GM12878 (cell line): ENCODE measurements at regions not wholly inside any gene's neighbourhood (a gene's known extent, or its start where the extent isn't known, plus 50 kb on each side); places are given as distances from the start of the nearest gene placed in this dataset.

Experiments used
- ATAC-seq: fragments of 200-7000 bp; cut with Tn5 transposase; 3 replicates; pipeline ENCODE4 v1.9.1; 2020; ENCODE audit warnings: mild to moderate bottlenecking, moderate library complexity
- BruUV-seq: library from RNA; stranded (reverse); fragments of 400-500 nt; replicated peaks from 2 replicates; lab custom pipeline; 2021; lab: Mats Ljungman, UMichigan
- CTCF ChIA-PET: fragments of 300-600 bp; sonication (Branson Sonifier 250); formaldehyde crosslinking; extraction: SDS; loops from one replicate; lab custom pipeline; 2021; ENCODE audit warnings: inconsistent platforms; lab: Yijun Ruan, JAX
- POLR2A ChIA-PET: fragments of 350-600 bp; formaldehyde crosslinking; extraction: SDS; loops from one replicate; lab custom pipeline; 2021; ENCODE audit warnings: inconsistent platforms; lab: Charles Lee
- RAD21 ChIA-PET: fragments of 300-600 bp; sonication (Branson Sonifier 250); formaldehyde crosslinking; loops from one replicate; lab custom pipeline; 2023; ENCODE audit warnings: antibody characterized with exemption; ENCODE audit not compliant: unreplicated experiment; lab: Charles Lee
- SMC1A ChIA-PET: fragments of 300-600 bp; sonication (Branson Sonifier 250); formaldehyde crosslinking; loops from one replicate; lab custom pipeline; 2023; ENCODE audit not compliant: unreplicated experiment, uncharacterized antibody; lab: Charles Lee
- DNase-seq: peaks from one replicate; pipeline ENCODE4 v3.0.0-alpha.2; 2011; ENCODE audit warnings: low read depth, low spot score
- FAIRE-seq: peaks from 3 replicates; lab custom pipeline; 2011; peaks lifted over from hg19 to GRCh38; lab: Jason Lieb, UNC
- H2AFZ ChIP-seq: 2 replicates; pipeline ENCODE4 v1.6.0; 2011; ENCODE audit warnings: low read depth, low read length, control low read depth; ENCODE audit not compliant: control insufficient read depth
- H3K27ac ChIP-seq: 2 replicates; pipeline ENCODE4 v1.5.1; 2011; ENCODE audit warnings: control low read depth; ENCODE audit not compliant: control insufficient read depth, insufficient read depth
- H3K27me3 ChIP-seq, 2 experiments: replicated peaks in 1 of 2; 2 replicates each; pipeline versions ENCODE4 v1.6.0 to v1.6.1; 2011; ENCODE audit warnings: low read length in 1 of 2; ENCODE audit not compliant: control insufficient read depth in 2 of 2, insufficient read depth in 2 of 2
- H3K36me3 ChIP-seq, 2 experiments: 2 replicates each; pipeline ENCODE4 v1.5.1; 2011; ENCODE audit warnings: low read length in 1 of 2; ENCODE audit not compliant: control insufficient read depth in 2 of 2, insufficient read depth in 2 of 2
- H3K4me1 ChIP-seq: 2 replicates; pipeline ENCODE4 v1.6.1; 2011; ENCODE audit warnings: mild to moderate bottlenecking, low read length, moderate library complexity, mixed read lengths; ENCODE audit not compliant: control insufficient read depth, insufficient read depth
- H3K4me2 ChIP-seq: 2 replicates; pipeline ENCODE4 v1.6.0; 2011; ENCODE audit warnings: control low read depth; ENCODE audit not compliant: control insufficient read depth, insufficient read depth
- H3K4me3 ChIP-seq: fragments of 200-600 bp; sonication (generic); 2 replicates; pipeline ENCODE4 v1.5.1; 2016
- H3K79me2 ChIP-seq: 2 replicates; pipeline ENCODE4 v1.6.0; 2011; ENCODE audit warnings: low read length; ENCODE audit not compliant: control insufficient read depth, insufficient read depth
- H3K9ac ChIP-seq: 2 replicates; pipeline ENCODE4 v1.8.0; 2011; ENCODE audit warnings: low read length, control low read depth, mixed read lengths; ENCODE audit not compliant: control insufficient read depth, insufficient read depth
- H3K9me3 ChIP-seq: replicated peaks from 3 replicates; pipeline ENCODE4 v1.5.1; 2011; ENCODE audit warnings: mild to moderate bottlenecking, low read length; ENCODE audit not compliant: control insufficient read depth, insufficient read depth
- H4K20me1 ChIP-seq: 2 replicates; pipeline ENCODE4 v1.6.0; 2011; ENCODE audit not compliant: control insufficient read depth, insufficient read depth
- CHD1 ChIP-seq: IDR thresholded peaks from 2 replicates; pipeline ENCODE4 v1.6.1; 2012; ENCODE audit warnings: low read depth, low read length, improper control_type of control experiment
- EGR1 ChIP-seq, 2 experiments: IDR thresholded peaks; 1 replicate in 1 of 2; 2 replicates in 1 of 2; pipeline ENCODE4 v1.6.1; 2011 to 2012; ENCODE audit warnings: low read depth in 2 of 2, low read length in 2 of 2, borderline replicate concordance in 1 of 2, mild to moderate bottlenecking in 1 of 2, moderate library complexity in 1 of 2
- ETV6 ChIP-seq, 2 experiments: fragments of 450-650 bp in 1 of 2; IDR thresholded peaks in 1 of 2; conservative IDR thresholded peaks in 1 of 2; 2 replicates each; pipeline ENCODE4 v1.6.1; 2014; ENCODE audit warnings: antibody characterized with exemption in 1 of 2, borderline replicate concordance in 1 of 2, low read depth in 1 of 2, mild to moderate bottlenecking in 1 of 2, moderate library complexity in 1 of 2
- IKZF2 ChIP-seq, 2 experiments: fragments of 450-650 bp; IDR thresholded peaks; 2 replicates each; pipeline ENCODE4 v1.6.1; 2017; ENCODE audit warnings: mild to moderate bottlenecking in 2 of 2, moderate library complexity in 2 of 2
- IRF3 ChIP-seq: fragments of 450-650 bp; IDR thresholded peaks from 2 replicates; pipeline ENCODE4 v1.6.1; 2014; ENCODE audit warnings: mild to moderate bottlenecking
- KAT2A ChIP-seq: conservative IDR thresholded peaks from 2 replicates; pipeline ENCODE4 v1.6.1; 2011; ENCODE audit warnings: low read depth, low read length; ENCODE audit not compliant: control insufficient read depth
- MLLT1 ChIP-seq: fragments of 450-650 bp; IDR thresholded peaks from 2 replicates; pipeline ENCODE4 v1.6.1; 2016; ENCODE audit warnings: mild to moderate bottlenecking
- NR2C1 ChIP-seq: fragments of 450-650 bp; IDR thresholded peaks from 2 replicates; pipeline ENCODE4 v1.6.1; 2017; ENCODE audit warnings: antibody characterized with exemption, mild to moderate bottlenecking, moderate library complexity
- PKNOX1 ChIP-seq: fragments of 450-650 bp; IDR thresholded peaks from 2 replicates; pipeline ENCODE4 v1.6.1; 2016; ENCODE audit warnings: mild to moderate bottlenecking
- POLR2AphosphoS5 ChIP-seq: IDR thresholded peaks from 2 replicates; pipeline ENCODE4 v1.6.1; 2011; ENCODE audit warnings: mild to moderate bottlenecking, low read length, inconsistent platforms
- RAD21 ChIP-seq: IDR thresholded peaks from 2 replicates; pipeline ENCODE4 v1.6.1; 2011; ENCODE audit warnings: mild to moderate bottlenecking, low read depth, low read length, moderate library complexity; ENCODE audit not compliant: insufficient read depth
- RB1 ChIP-seq: fragments of 450-650 bp; formaldehyde crosslinking; IDR thresholded peaks from 2 replicates; pipeline ENCODE4 v1.6.1; 2017; ENCODE audit warnings: mild to moderate bottlenecking, borderline replicate concordance
- TARDBP ChIP-seq: IDR thresholded peaks from 2 replicates; pipeline ENCODE4 v1.6.1; 2016; ENCODE audit warnings: borderline replicate concordance
- TCF7 ChIP-seq: IDR thresholded peaks from 2 replicates; pipeline ENCODE4 v1.6.1; 2014; ENCODE audit warnings: antibody characterized with exemption, borderline replicate concordance
- YY1 ChIP-seq: IDR thresholded peaks from 2 replicates; pipeline ENCODE4 v1.6.1; 2011; ENCODE audit warnings: low read depth, mild to moderate bottlenecking, low read length
- ZNF687 ChIP-seq: fragments of 450-650 bp; IDR thresholded peaks from 2 replicates; pipeline ENCODE4 v1.6.1; 2017; ENCODE audit warnings: mild to moderate bottlenecking, moderate library complexity
- ZZZ3 ChIP-seq: IDR thresholded peaks from 2 replicates; pipeline ENCODE4 v1.6.1; 2011; ENCODE audit warnings: low read depth; ENCODE audit not compliant: control insufficient read depth, insufficient read length
- WGBS: methylation state at CpG from one replicate; pipeline ENCODE4 v1.1.6; 2016; ENCODE audit warnings: low lambda C conversion rate; ENCODE audit not compliant: insufficient replicate concordance, insufficient coverage; ENCODE audit errors: missing lambda C conversion rate; 5-methylcytosine and 5-hydroxymethylcytosine counted together
- in situ Hi-C: fragments of 300-500 bp; cut with MboI; formaldehyde crosslinking; loops from 9 replicates; pipeline ENCODE4 v1.14.3; 2018; ENCODE audit warnings: mixed read lengths
- intact Hi-C: fragments of 100-400 bp; cut with micrococcal nuclease; formaldehyde crosslinking; loops from one replicate; pipeline ENCODE4 v1.14.2; 2022; ENCODE audit not compliant: unreplicated experiment

GRCh38 chr6:21733311-21733710, 139.8 kb downstream of the SOX4 start:
- POLR2A ChIA-PET = interaction anchor here (0.6 kb wide), 2 partner anchors 127 to 935 kb away, joined by 3 to 4 read pairs; no protein-coding TSS in a partner anchor
- WGBS = 0% methylated on average over 1 of the region's 1 CpG
- Histone ChIP-seq H3K36me3 (no peaks in the 10 kb centered on the region), H4K20me1 (no peaks in the 10 kb centered on the region), H2AFZ (no peak overlapping the region), H3K9me3 (no peaks in the 10 kb centered on the region), H3K9ac (no peak overlapping the region), H3K4me2 (no peak overlapping the region), H3K27ac (no peak overlapping the region), H3K79me2 (no peaks in the 10 kb centered on the region), H3K4me3 (no peak overlapping the region), H3K4me1 (no peaks in the 10 kb centered on the region), H3K27me3 (no peaks in the 10 kb centered on the region)
- RAD21 ChIA-PET = interaction anchor here (0.8 to 1.1 kb wide), 2 partner anchors 8 to 15 kb away, joined by 3 to 5 read pairs; no protein-coding TSS in a partner anchor
- no peak for TF ChIP-seq RB1
- TF ChIP-seq EGR1 (IDR thresholded peaks at IDR 0.05; ENCODE audit: borderline replicate concordance in 1 of 2, low read depth in 2 of 2, low read length in 2 of 2) = no peak
- no peak for TF ChIP-seq POLR2AphosphoS5
- TF ChIP-seq IKZF2 (IDR thresholded peaks at IDR 0.05) = no peak
- no peak for TF ChIP-seq NR2C1
- no peak for TF ChIP-seq TCF7
- TF ChIP-seq ZZZ3 = no peak
- no peak for TF ChIP-seq ETV6 (conservative IDR thresholded peaks at IDR 0.05 in 1 of 2, IDR thresholded peaks at IDR 0.05 in 1 of 2; ENCODE audit: borderline replicate concordance in 1 of 2, low read depth in 1 of 2)
- TF ChIP-seq TARDBP = no peak
- no peak for TF ChIP-seq KAT2A
- no peak for TF ChIP-seq YY1
- no peak for TF ChIP-seq ZNF687
- TF ChIP-seq MLLT1 = no peak
- no peak for TF ChIP-seq PKNOX1
- TF ChIP-seq RAD21 = no peak
- TF ChIP-seq CHD1 = no peak
- TF ChIP-seq IRF3 = no peak
- intact Hi-C loops = loop anchor here (5.0 kb wide), 1 partner anchor 136 kb away; no protein-coding TSS in a partner anchor
- FAIRE-seq (no peak), ATAC-seq (no peak), DNase-seq (no peak)
- SMC1A ChIA-PET = no interaction called here
- in situ Hi-C loops = no loop called here
- CTCF ChIA-PET = no interaction called here
- no TSS peak for BruUV-seq
